Duodenal mucosa (tissue), 2 donors: ENCODE measurements at regions not wholly inside any gene's neighbourhood (a gene's known extent, or its start where the extent isn't known, plus 50 kb on each side); places are given as distances from the start of the nearest gene placed in this dataset.

Experiments used
- H3K27ac ChIP-seq: one replicate; pipeline ENCODE4 v1.7.0; 2013; ENCODE audit warnings: low read depth, low read length
- H3K27me3 ChIP-seq, 2 donors: one replicate each; pipeline ENCODE4 v1.7.0; 2013; ENCODE audit warnings: low read length in 2 of 2, control low read depth in 1 of 2; ENCODE audit not compliant: insufficient read depth in 2 of 2, control insufficient read depth in 1 of 2
- H3K36me3 ChIP-seq, 2 donors: one replicate each; pipeline ENCODE4 v1.7.0; 2013; ENCODE audit warnings: low read length in 2 of 2, control low read depth in 1 of 2; ENCODE audit not compliant: insufficient read depth in 2 of 2, control insufficient read depth in 1 of 2
- H3K4me1 ChIP-seq, 2 donors: one replicate each; pipeline ENCODE4 v1.7.0; 2013; ENCODE audit warnings: low read length in 2 of 2, control low read depth in 1 of 2; ENCODE audit not compliant: insufficient read depth in 2 of 2, control insufficient read depth in 1 of 2
- H3K4me3 ChIP-seq, 2 donors: one replicate each; pipeline ENCODE4 v1.7.0; 2013; ENCODE audit warnings: low read length in 2 of 2, low read depth in 1 of 2
- H3K9ac ChIP-seq, 2 donors: one replicate each; pipeline ENCODE4 v1.7.0; 2013; ENCODE audit warnings: low read length in 2 of 2, low read depth in 1 of 2
- H3K9me3 ChIP-seq, 2 donors: one replicate each; pipeline ENCODE4 v1.7.0; 2013; ENCODE audit warnings: low read length in 2 of 2, control low read depth in 1 of 2; ENCODE audit not compliant: control insufficient read depth in 1 of 2

DNA sequence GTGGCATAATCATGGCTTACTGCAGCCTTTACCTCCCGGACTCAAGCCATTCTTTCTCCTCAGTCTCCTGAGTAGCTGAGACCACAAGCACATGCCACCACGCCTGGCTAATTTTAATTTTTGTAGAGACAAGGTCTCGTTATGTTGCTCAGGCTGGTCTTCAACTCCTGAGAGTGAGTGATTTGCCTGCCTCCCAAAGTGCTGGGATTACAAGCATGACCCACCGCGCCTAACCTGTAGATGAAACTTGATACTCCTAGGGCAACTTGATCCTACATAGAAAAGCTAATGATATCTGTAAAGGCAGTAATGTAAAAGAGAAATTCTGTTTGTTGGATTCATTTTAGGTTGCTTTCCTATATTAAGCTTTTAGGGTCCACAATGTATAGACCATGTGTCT, 391.9 kb upstream of the THRB start:
- H3K4me1 ChIP-seq, result no peaks in the 10 kb centered on the region
- H3K36me3 ChIP-seq, result no peaks in the 10 kb centered on the region
- H3K27me3 ChIP-seq, result no peaks in the 10 kb centered on the region
- H3K9ac ChIP-seq, result no peak overlapping the region
- H3K4me3 ChIP-seq, result no peak overlapping the region
- no peak overlapping the region for H3K27ac ChIP-seq
- no peaks in the 10 kb centered on the region for H3K9me3 ChIP-seq

DNA sequence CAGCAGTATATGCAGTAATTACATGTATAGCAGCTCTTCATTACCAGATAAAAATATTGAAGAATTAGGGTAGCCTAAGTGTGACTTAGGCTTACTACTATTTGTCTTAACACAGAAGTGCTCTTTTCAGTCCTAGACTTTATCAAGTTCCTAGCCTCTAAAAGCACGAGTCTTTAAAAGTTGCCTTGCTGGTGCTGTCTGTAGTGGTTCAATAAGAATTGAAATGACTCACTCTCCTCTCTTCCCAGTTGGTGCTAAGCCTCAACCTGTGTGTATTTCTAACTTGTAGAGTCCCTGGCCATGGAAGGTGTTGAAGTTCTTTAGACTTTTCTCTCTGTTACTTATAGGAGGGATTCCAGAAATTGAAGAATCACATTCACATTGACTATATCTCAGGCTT, 395.4 kb upstream of the THRB start:
- no peaks in the 10 kb centered on the region for H3K4me1 ChIP-seq
- H3K27me3 ChIP-seq, result no peaks in the 10 kb centered on the region
- no peak overlapping the region for H3K27ac ChIP-seq
- no peaks in the 10 kb centered on the region for H3K9me3 ChIP-seq
- no peaks in the 10 kb centered on the region for H3K36me3 ChIP-seq
- no peak overlapping the region for H3K9ac ChIP-seq
- H3K4me3 ChIP-seq, result no peak overlapping the region

DNA sequence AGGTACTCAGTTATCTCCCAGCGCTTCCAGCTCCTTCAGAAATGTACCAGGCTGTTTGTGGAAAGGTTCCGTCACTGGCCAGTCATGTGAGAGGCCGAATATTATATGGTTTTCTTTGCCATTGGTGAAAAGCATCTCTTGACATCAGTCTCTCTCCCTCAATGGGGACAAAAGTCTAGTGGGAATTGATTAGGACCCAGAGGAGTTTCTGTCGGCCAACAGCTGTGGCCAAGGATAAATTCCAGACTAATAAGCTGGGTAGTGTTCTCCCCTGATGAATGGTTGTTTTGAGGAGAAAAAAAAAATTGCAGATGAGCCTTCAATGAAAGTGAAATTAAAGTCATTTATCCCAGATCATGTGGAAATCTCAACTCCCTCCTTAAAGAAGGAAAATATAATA, 404.7 kb upstream of the THRB start:
- Histone ChIP-seq H3K4me3 (no peak overlapping the region), H3K36me3 (no peaks in the 10 kb centered on the region)

DNA sequence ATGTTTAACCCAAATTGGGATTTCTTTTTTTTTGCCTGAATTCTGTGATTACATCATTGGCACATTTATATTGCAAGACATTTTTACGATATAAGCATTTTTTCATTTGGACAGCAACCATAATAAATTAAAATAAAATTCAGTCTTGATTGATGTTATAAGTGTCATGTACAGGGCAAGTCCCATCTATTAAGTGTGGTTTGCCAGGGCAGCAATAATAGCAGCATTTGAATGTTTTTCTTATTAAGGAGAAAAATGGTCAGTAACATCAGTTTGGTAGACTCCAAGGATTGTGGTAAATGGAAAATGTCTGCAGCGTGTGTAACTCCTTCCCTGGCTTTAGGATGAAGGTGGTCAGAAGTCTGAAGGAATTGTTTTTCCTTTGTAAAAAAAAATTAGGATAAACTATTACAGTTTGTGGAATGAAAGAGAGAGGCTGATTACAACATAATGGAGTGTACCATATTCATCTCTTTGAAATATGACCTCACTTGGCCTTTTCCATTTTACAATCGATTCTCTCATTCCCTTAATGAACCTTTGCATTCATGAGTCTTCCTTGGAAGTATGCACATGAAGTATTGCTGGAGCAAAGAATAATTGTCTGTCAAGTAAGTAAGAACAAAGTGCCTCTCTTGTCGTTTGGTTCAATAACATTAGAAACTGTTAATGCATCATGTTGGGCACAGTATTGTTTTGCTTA, 405.4 kb upstream of the THRB start:
- Histone ChIP-seq H3K9me3 (no peaks in the 10 kb centered on the region), H3K27ac (no peak overlapping the region), H3K4me3 (no peak overlapping the region), H3K4me1 (no peaks in the 10 kb centered on the region), H3K36me3 (no peaks in the 10 kb centered on the region), H3K27me3 (no peaks in the 10 kb centered on the region), H3K9ac (no peak overlapping the region)

More for the DNA sequence above, 404.7 kb upstream of the THRB start:
- no peaks in the 10 kb centered on the region for H3K9me3 ChIP-seq
- H3K27ac ChIP-seq, result no peak overlapping the region
- H3K4me1 ChIP-seq, result no peaks in the 10 kb centered on the region
- no peak overlapping the region for H3K9ac ChIP-seq
- H3K27me3 ChIP-seq, result no peaks in the 10 kb centered on the region

DNA sequence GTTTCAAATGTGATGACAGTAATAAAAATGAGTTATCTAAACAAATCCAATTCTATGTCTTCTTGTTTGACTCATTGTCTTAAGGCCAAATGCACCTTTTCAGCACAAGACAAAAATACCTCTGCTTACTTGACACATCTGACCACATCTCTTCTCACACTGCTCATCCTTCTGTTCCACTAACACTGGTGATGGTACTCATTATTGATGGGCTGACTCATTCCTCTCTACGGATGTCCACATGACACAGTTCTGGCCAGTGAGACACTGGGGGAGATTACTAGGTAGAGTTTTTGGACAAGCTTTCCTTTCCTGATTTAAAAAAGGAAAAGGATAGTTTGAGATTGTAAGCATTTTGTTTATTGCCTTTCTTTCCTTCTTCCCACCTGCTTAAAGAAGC, 410.6 kb upstream of the THRB start:
- Histone ChIP-seq H3K36me3 (no peaks in the 10 kb centered on the region), H3K27ac (no peak overlapping the region), H3K4me1 (no peaks in the 10 kb centered on the region)

DNA sequence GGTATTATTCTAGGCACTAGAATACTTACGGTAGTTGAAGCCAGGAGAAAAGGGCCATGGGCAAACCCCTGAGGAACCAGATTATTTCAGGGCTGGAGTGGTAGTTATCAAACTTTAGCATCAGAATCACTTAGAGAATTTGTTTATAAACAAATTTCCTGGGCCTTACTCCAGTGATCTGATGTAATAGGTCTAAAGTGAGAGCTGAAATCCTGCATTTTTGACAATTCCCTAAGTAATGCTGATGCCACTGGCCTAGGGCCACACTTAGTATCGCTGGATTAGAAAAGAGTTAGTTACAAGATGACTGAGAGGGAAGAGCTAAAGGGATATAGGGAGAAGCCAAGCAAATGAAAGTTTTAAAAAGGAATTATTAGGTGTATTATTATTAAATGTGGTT, 412.5 kb upstream of the THRB start:
- no peaks in the 10 kb centered on the region for H3K4me1 ChIP-seq
- no peaks in the 10 kb centered on the region for H3K27me3 ChIP-seq
- no peak overlapping the region for H3K4me3 ChIP-seq
- H3K27ac ChIP-seq, result no peak overlapping the region
- H3K9me3 ChIP-seq, result no peaks in the 10 kb centered on the region
- H3K9ac ChIP-seq, result no peak overlapping the region
- no peaks in the 10 kb centered on the region for H3K36me3 ChIP-seq

More for the DNA sequence above, 410.6 kb upstream of the THRB start:
- Histone ChIP-seq H3K9me3 (no peaks in the 10 kb centered on the region), H3K4me3 (no peak overlapping the region), H3K9ac (no peak overlapping the region), H3K27me3 (no peaks in the 10 kb centered on the region)

DNA sequence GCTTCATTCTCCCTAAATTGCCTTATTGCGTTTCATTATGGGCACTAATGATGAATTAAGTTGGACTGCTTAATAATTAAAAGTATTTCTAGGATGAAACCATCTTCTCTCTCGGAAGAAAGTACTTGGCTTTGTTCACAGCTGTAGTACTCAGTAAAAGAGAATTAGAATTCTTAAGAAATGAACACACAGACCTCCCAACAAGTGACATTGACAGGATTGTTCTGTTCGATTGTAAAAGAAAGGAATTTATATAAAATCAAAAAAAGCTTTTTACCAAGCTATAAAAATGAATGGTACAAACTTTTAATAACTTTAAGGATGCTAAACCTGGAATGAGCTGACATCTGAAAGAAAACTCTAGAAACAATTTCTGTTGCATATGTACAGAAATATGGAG, 416.4 kb upstream of the THRB start:
- Histone ChIP-seq H3K9ac (no peak overlapping the region), H3K27ac (no peak overlapping the region), H3K4me1 (no peaks in the 10 kb centered on the region), H3K9me3 (no peaks in the 10 kb centered on the region), H3K36me3 (no peaks in the 10 kb centered on the region), H3K27me3 (no peaks in the 10 kb centered on the region), H3K4me3 (no peak overlapping the region)

DNA sequence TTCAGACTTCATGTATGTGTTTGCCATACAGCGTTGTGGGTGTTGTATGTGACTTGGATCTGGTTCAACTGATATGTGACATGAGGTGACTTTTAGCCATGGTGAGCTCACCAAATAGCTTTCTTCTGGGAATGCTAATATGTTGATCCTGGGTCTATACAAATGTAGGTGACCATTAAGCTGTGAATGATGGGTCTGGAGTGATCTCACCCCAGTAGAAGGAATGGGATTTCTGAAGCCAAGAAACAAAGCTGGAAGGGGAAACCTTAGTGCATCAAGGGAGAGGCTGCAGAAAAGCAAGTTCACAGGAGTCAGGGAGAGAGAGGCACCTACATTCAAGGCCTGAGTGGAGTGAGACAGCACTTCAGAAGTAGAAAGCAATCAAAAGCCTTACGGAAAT, 421.0 kb upstream of the THRB start:
- H3K9ac ChIP-seq, result no peak overlapping the region
- no peaks in the 10 kb centered on the region for H3K27me3 ChIP-seq
- no peak overlapping the region for H3K4me3 ChIP-seq
- no peaks in the 10 kb centered on the region for H3K36me3 ChIP-seq
- H3K9me3 ChIP-seq, result no peaks in the 10 kb centered on the region
- H3K4me1 ChIP-seq, result no peaks in the 10 kb centered on the region
- no peak overlapping the region for H3K27ac ChIP-seq

DNA sequence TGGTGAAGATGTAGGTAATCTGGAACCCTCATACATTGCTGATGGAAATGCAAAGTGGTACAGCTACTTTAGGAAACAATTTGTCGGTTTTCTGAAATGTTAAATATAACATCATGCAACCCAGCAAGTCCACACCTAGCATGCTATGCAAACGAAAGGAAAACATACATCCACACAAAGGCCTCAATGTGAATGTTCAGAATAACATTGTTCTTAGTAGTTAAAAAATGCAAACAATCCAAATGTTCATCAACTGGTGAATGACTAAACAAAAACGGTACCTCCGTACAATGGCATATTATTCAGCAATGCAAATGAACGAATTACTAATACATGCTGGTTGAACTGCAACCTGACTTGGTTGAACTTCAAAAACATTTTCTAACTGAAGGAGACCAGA, 423.3 kb upstream of the THRB start:
- no peak overlapping the region for H3K9ac ChIP-seq
- H3K36me3 ChIP-seq, result no peaks in the 10 kb centered on the region
- H3K4me3 ChIP-seq, result no peak overlapping the region
- H3K4me1 ChIP-seq, result no peaks in the 10 kb centered on the region
- no peaks in the 10 kb centered on the region for H3K9me3 ChIP-seq
- no peaks in the 10 kb centered on the region for H3K27me3 ChIP-seq
- no peak overlapping the region for H3K27ac ChIP-seq

DNA sequence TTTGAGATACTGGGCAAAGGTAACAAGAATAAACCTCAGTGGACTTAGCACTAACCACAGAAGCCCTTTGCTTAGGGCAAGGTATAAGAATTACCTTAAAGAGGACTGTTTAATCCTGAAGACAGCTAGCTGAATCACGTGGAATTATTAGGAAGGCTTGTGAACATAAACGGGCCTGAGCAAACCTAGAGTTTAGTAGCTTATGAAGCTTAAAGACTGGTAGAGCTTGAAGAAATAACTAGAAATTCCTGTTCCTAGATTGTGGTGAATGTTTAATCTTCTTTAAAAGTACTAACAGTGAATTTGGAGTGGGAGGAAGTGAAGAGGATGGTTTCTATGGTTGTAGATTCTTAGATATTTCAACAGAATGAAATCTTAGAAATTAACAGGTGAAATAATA, 428.9 kb upstream of the THRB start:
- Histone ChIP-seq H3K9me3 (no peaks in the 10 kb centered on the region), H3K4me3 (no peak overlapping the region), H3K4me1 (no peaks in the 10 kb centered on the region), H3K9ac (no peak overlapping the region), H3K27me3 (no peaks in the 10 kb centered on the region), H3K36me3 (no peaks in the 10 kb centered on the region), H3K27ac (no peak overlapping the region)

DNA sequence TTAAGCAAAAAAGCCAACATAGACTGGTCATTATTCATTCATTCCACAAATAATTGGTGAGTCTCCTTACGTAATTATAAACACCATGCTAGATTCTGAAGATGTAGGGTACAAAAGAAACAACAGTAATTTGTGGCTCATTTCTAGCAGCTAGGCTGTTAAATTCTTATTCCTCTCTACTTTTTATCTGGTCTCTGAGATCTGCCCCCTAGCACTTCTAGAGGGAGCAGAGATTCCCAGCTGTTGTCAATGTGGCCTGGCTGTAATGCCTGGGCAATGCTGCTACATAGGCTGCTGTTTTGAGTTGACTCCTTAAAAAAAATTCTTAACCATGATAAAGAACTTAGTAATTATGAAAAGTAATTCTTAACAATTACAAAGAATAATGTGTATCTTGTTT, 434.9 kb upstream of the THRB start:
- Histone ChIP-seq H3K27ac (no peak overlapping the region), H3K9ac (no peak overlapping the region), H3K36me3 (no peaks in the 10 kb centered on the region), H3K4me3 (no peak overlapping the region), H3K4me1 (no peaks in the 10 kb centered on the region), H3K27me3 (no peaks in the 10 kb centered on the region), H3K9me3 (no peaks in the 10 kb centered on the region)
